ENCODE measurements at regions not wholly inside any gene's neighbourhood (a gene's known extent, or its start where the extent isn't known, plus 50 kb on each side); places are given as distances from the start of the nearest gene placed in this dataset.

DNA sequence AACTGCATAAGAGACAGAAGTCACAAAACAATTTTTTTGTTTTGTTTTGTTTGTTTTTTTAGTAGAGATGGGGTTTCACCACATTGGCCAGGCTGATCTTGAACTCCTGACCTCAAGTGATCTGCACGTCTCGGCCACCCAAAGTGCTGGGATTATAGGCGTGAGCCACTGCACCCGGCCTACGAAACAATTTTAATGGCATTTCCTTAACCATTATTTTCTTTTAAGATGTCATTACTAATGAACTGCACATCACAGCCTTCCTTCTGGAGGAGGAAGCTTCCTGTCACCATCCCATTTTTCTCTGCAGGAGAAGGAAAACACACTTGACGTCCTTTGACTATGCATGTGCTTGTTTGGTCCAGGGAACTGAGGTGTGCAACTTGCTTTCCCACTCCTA, 125.3 kb upstream of the AKIRIN2 start:
- no peak overlapping the region for H3K4me3 ChIP-seq (ENCODE audit: low read length)
- no peak overlapping the region for H3K27ac ChIP-seq (ENCODE audit: low read depth, low read length)
- no peak overlapping the region for H3K9ac ChIP-seq (ENCODE audit: low read depth, low read length)
- WGBS, result 94% methylated on average over 6 of the region's 6 CpGs
- H3K9me3 ChIP-seq (ENCODE audit: insufficient read depth, low read depth, low read length), result no peaks in the 10 kb centered on the region
- H3K36me3 ChIP-seq (ENCODE audit: insufficient read depth, low read length), result no peaks in the 10 kb centered on the region
- H3K4me1 ChIP-seq (ENCODE audit: insufficient read depth, low read length), result no peaks in the 10 kb centered on the region
- no peaks in the 10 kb centered on the region for H3K27me3 ChIP-seq (ENCODE audit: insufficient read depth, low read length)

DNA sequence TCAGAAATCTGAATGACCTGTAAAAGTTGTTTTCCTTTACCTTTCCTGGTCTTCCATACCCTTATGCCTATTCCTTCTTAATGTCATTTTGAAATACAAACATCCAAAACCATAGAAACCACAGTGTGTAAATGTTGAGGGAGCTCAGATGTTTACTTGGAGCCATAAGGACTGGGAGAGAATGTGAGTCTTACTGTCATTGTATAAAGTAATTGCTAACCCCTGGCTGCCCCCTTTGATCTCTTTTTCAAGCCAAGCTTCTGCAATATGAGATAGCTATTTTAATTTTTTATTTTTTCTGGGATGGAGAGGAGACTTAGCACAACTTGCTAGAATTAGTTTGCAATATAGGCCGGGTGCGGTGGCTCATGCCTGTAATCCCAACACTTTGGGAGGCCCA, 124.4 kb upstream of the AKIRIN2 start:
- Histone ChIP-seq H3K27me3 (ENCODE audit: insufficient read depth, low read length) (no peaks in the 10 kb centered on the region), H3K36me3 (ENCODE audit: insufficient read depth, low read length) (no peaks in the 10 kb centered on the region), H3K9ac (ENCODE audit: low read depth, low read length) (no peak overlapping the region), H3K4me3 (ENCODE audit: low read length) (no peak overlapping the region), H3K9me3 (ENCODE audit: insufficient read depth, low read depth, low read length) (no peaks in the 10 kb centered on the region), H3K27ac (ENCODE audit: low read depth, low read length) (no peak overlapping the region), H3K4me1 (ENCODE audit: insufficient read depth, low read length) (no peaks in the 10 kb centered on the region)
- WGBS, result 98% methylated on average over 2 of the region's 2 CpGs

DNA sequence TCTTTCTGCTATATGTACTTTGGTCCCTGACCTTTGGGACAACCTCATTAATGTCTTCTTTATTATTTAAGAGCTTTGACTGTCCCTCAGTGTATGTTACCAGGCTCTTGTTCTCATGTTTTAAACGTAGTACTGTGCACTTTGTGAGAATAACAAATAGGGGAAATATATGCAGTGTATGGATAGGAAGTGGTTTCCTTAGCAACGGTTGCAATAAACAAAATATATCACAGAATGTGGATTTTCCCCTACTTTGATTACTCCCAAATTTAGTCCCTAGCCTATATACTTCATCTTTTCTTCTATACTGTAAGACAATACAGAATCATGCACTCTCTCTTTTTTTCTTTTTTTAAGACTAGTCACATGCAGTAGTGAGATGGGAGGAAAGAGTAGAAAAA, 123.8 kb upstream of the AKIRIN2 start:
- no peaks in the 10 kb centered on the region for H3K27me3 ChIP-seq (ENCODE audit: insufficient read depth, low read length)
- 90% methylated on average over 2 of the region's 2 CpGs for WGBS
- no peak overlapping the region for H3K27ac ChIP-seq (ENCODE audit: low read depth, low read length)
- no peaks in the 10 kb centered on the region for H3K4me1 ChIP-seq (ENCODE audit: insufficient read depth, low read length)
- H3K9me3 ChIP-seq (ENCODE audit: insufficient read depth, low read depth, low read length), result no peaks in the 10 kb centered on the region
- H3K9ac ChIP-seq (ENCODE audit: low read depth, low read length), result no peak overlapping the region
- no peak overlapping the region for H3K4me3 ChIP-seq (ENCODE audit: low read length)
- no peaks in the 10 kb centered on the region for H3K36me3 ChIP-seq (ENCODE audit: insufficient read depth, low read length)

DNA sequence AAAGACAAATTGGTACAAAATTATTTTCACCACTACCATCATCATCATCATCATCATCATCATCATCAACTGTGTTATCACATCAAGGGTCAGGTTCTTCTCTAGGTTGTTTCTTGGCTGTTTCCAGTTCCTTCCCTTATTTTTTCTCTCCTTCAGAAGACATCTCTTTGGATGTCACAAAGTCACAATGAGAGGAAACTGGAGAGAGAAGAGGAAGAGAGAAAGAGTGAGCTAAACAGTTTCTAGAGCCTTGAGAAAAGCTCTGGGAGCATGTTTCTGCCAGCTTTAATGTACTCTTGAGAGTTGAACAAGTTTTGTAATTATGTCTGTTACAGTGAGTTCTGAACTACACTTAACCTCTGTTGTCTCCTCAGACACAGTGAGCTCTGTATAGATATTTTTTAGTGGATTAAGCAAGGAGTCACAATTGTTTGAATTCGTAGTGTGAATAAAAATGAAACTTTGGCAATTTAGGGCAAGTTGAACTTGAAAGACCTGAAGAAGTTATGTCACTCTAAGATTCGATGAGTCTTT, 123.0 kb upstream of the AKIRIN2 start:
- Histone ChIP-seq H3K9me3 (ENCODE audit: insufficient read depth, low read depth, low read length) (no peaks in the 10 kb centered on the region), H3K4me1 (ENCODE audit: insufficient read depth, low read length) (no peaks in the 10 kb centered on the region), H3K9ac (ENCODE audit: low read depth, low read length) (no peak overlapping the region), H3K27ac (ENCODE audit: low read depth, low read length) (no peak overlapping the region), H3K27me3 (ENCODE audit: insufficient read depth, low read length) (no peaks in the 10 kb centered on the region), H3K36me3 (ENCODE audit: insufficient read depth, low read length) (no peaks in the 10 kb centered on the region), H3K4me3 (ENCODE audit: low read length) (no peak overlapping the region)
- WGBS, result 95% methylated on average over 2 of the region's 2 CpGs

DNA sequence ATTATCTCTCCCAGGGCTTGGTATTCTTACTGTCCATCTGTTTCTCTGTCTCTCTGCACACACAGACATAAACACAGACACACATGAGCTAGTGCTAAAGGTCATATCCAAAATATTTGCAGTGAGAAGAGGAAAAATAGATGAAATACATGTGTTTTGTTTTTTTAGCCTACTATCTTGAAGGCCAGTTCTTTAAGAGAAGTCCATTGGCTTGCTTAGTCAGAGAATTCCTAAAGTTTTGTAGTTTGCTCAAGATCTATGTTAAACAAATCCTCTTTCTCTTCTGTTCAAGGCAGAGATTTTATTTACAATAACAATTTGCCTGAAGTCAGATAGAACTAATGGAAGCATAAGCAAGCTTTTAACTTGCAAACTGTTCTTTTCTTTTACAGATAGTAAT, 120.0 kb upstream of the AKIRIN2 start:
- H3K27ac ChIP-seq (ENCODE audit: low read depth, low read length), result no peak overlapping the region
- no peaks in the 10 kb centered on the region for H3K36me3 ChIP-seq (ENCODE audit: insufficient read depth, low read length)
- H3K27me3 ChIP-seq (ENCODE audit: insufficient read depth, low read length), result no peaks in the 10 kb centered on the region
- H3K4me1 ChIP-seq (ENCODE audit: insufficient read depth, low read length), result no peaks in the 10 kb centered on the region
- H3K9me3 ChIP-seq (ENCODE audit: insufficient read depth, low read depth, low read length), result no peaks in the 10 kb centered on the region
- H3K4me3 ChIP-seq (ENCODE audit: low read length), result no peak overlapping the region
- no peak overlapping the region for H3K9ac ChIP-seq (ENCODE audit: low read depth, low read length)

DNA sequence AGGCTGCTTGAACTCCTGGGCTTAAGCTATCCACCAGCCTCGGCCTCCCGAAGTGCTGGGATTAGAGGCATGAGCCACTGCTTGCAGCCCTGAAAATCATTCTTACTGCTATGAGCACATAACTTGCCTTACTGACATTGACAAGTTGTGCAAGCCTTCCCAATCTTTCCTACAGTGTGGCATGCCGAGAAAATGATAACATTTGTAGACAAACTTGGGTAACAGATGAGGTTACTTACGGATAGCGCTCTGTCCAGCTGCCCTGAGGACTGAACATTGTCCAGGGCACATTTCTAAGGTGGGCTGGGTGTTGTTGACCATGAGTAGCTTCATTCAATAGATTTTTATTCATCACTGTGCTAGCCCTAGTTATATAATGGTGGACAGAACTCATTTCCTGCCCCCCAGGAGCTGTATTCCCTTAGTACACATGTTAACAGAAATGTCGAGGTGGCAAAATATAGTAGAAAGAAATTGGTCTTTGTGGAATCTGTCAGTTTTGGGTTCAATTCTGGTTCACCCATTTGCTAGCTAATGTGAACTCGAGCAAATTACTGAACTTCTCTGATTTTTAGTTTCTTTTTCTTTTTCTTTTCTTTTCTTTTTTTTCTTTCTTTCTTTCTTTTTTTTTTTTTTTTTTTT, 118.4 kb upstream of the AKIRIN2 start:
- no peaks in the 10 kb centered on the region for H3K27me3 ChIP-seq (ENCODE audit: insufficient read depth, low read length)
- H3K9me3 ChIP-seq (ENCODE audit: insufficient read depth, low read depth, low read length), result no peaks in the 10 kb centered on the region
- H3K36me3 ChIP-seq (ENCODE audit: insufficient read depth, low read length), result no peaks in the 10 kb centered on the region
- H3K27ac ChIP-seq (ENCODE audit: low read depth, low read length), result no peak overlapping the region
- H3K4me3 ChIP-seq (ENCODE audit: low read length), result no peak overlapping the region
- H3K4me1 ChIP-seq (ENCODE audit: insufficient read depth, low read length), result no peaks in the 10 kb centered on the region
- H3K9ac ChIP-seq (ENCODE audit: low read depth, low read length), result no peak overlapping the region
- WGBS, result 97% methylated on average over 7 of the region's 7 CpGs

DNA sequence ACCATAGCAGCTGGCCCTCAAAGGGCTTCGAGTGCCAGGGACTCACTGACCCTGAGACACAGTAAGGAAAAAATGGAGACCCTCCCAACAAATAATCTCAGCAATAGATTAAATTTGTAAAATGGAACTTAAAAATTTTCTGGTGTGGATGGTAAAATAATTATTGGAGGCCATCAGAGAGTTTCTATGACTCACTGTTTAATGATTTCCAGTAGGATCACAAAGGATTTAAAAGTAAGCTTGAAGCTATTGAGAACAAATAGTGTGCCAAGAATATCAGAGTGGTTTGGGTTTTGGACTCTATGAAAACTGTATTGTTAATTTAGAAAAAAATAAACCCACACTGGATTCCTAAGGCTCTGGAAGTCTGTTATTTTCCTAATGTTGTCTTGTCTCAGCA, 115.2 kb upstream of the AKIRIN2 start:
- H3K9ac ChIP-seq (ENCODE audit: low read depth, low read length), result no peak overlapping the region

DNA sequence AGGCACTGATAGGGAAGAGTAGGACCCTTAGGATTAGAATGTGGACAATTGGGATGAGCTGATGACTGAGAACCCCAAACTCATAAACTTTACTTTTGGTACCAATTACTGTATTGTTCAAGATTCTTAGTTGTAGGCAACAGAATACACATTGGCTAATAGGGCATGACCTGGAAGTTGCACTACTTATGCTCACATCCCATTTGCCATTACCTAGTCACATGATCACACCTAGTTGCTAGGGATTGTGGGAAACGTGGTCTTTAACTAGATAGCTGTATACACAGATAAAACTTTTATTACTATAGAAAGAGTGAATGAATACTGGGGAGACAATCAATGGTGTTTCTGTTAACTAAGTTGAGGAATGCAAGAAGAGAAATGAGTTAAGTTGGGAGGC, 113.4 kb upstream of the AKIRIN2 start:
- no peaks in the 10 kb centered on the region for H3K4me1 ChIP-seq (ENCODE audit: insufficient read depth, low read length)
- H3K9ac ChIP-seq (ENCODE audit: low read depth, low read length), result no peak overlapping the region
- H3K27me3 ChIP-seq (ENCODE audit: insufficient read depth, low read length), result no peaks in the 10 kb centered on the region
- no CpG with 5 or more reads among the region's 1 CpG for WGBS
- H3K27ac ChIP-seq (ENCODE audit: low read depth, low read length), result no peak overlapping the region
- no peaks in the 10 kb centered on the region for H3K9me3 ChIP-seq (ENCODE audit: insufficient read depth, low read depth, low read length)
- H3K4me3 ChIP-seq (ENCODE audit: low read length), result no peak overlapping the region
- H3K36me3 ChIP-seq (ENCODE audit: insufficient read depth, low read length), result no peaks in the 10 kb centered on the region

More for the DNA sequence above, 115.2 kb upstream of the AKIRIN2 start:
- Histone ChIP-seq H3K36me3 (ENCODE audit: insufficient read depth, low read length) (no peaks in the 10 kb centered on the region), H3K4me3 (ENCODE audit: low read length) (no peak overlapping the region), H3K27ac (ENCODE audit: low read depth, low read length) (no peak overlapping the region), H3K27me3 (ENCODE audit: insufficient read depth, low read length) (no peaks in the 10 kb centered on the region), H3K4me1 (ENCODE audit: insufficient read depth, low read length) (no peaks in the 10 kb centered on the region), H3K9me3 (ENCODE audit: insufficient read depth, low read depth, low read length) (no peaks in the 10 kb centered on the region)
- 80% methylated on average over 1 of the region's 1 CpG for WGBS

DNA sequence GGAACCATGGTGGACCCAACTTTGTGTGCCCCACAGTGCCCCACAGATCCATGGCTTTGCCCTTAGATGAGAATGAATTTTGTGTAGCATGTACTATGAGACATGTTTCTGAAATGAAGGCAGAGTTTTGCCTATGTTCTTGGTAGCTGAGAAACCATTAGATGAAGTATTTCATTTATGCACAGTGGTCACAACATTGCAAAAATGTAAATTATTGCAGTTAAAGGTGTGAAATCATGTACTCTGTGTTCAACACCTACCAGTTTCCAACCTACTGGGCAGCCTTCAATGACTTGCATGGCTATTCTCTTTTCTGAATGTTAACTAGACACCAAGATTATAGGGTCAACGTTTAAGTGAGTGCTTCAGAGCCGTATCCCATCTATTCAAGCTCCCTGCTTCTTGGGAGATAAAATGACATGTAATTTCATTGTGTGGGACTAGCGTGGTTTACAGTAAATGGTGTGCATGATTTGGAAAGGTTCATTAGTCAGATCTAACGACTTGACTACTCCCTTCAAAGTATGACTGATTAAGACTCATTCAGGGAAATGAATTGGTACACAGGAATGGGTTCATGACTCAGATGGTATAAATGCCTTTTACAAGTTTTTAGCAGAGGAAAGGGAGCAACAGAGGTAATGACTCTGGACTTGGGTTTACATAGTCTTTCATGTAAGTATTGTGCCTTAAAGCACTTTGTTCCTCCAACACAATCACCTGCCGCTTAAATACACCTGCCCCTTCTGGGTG, 106.1 kb upstream of the AKIRIN2 start:
- no peaks in the 10 kb centered on the region for H3K4me1 ChIP-seq (ENCODE audit: insufficient read depth, low read length)

DNA sequence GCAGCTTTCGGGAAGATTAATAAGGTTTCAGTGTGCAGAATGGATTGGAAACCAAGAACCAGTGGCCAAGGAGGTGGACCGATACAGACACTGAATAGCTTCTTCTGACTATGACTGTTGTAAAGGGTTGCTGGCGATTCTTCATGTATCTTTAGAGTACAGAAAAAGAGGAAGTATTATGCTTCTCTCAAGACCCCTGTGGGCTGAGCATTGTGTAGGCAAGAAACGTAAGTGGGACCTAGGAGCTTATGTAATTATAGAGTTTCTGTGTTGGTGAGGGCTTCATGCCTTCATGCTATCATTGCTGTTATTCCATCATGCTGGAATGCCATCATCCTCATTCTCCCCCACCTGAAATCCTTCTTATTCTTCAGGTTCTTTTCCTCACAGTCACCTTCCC, 105.4 kb upstream of the AKIRIN2 start:
- no peaks in the 10 kb centered on the region for H3K27me3 ChIP-seq (ENCODE audit: insufficient read depth, low read length)
- no peaks in the 10 kb centered on the region for H3K9me3 ChIP-seq (ENCODE audit: insufficient read depth, low read depth, low read length)
- H3K4me3 ChIP-seq (ENCODE audit: low read length), result no peak overlapping the region
- no peak overlapping the region for H3K27ac ChIP-seq (ENCODE audit: low read depth, low read length)
- H3K4me1 ChIP-seq (ENCODE audit: insufficient read depth, low read length), result no peaks in the 10 kb centered on the region
- H3K9ac ChIP-seq (ENCODE audit: low read depth, low read length), result no peak overlapping the region
- WGBS, result 91% methylated on average over 4 of the region's 4 CpGs
- H3K36me3 ChIP-seq (ENCODE audit: insufficient read depth, low read length), result no peaks in the 10 kb centered on the region

More for the DNA sequence above, 106.1 kb upstream of the AKIRIN2 start:
- H3K36me3 ChIP-seq (ENCODE audit: insufficient read depth, low read length), result no peaks in the 10 kb centered on the region
- WGBS, result 96% methylated on average over 4 of the region's 5 CpGs
- no peak overlapping the region for H3K4me3 ChIP-seq (ENCODE audit: low read length)
- H3K9me3 ChIP-seq (ENCODE audit: insufficient read depth, low read depth, low read length), result no peaks in the 10 kb centered on the region
- H3K9ac ChIP-seq (ENCODE audit: low read depth, low read length), result no peak overlapping the region
- H3K27me3 ChIP-seq (ENCODE audit: insufficient read depth, low read length), result no peaks in the 10 kb centered on the region
- no peak overlapping the region for H3K27ac ChIP-seq (ENCODE audit: low read depth, low read length)

DNA sequence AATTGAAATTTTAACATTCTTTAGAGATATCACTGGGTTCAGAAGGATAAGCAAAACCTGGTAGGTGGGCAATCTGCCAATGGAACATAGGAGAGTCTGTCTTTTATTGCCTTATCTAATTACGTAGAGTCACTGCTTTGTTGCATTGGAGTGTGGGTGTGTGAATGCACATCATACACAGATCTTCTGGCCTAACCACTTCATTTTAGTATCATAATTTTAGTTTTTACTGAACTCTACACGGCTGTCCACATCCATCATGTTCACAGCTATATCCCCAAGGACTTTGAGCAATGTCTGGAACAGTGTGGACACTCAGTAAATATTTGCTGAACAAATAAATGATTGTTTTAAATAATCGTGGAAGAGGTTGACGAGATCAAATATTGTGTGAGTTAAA, 104.6 kb upstream of the AKIRIN2 start:
- H3K27ac ChIP-seq (ENCODE audit: low read depth, low read length), result no peak overlapping the region
- H3K4me1 ChIP-seq (ENCODE audit: insufficient read depth, low read length), result no peaks in the 10 kb centered on the region
- H3K27me3 ChIP-seq (ENCODE audit: insufficient read depth, low read length), result no peaks in the 10 kb centered on the region
- no peak overlapping the region for H3K4me3 ChIP-seq (ENCODE audit: low read length)
- 89% methylated on average over 3 of the region's 4 CpGs for WGBS
- no peak overlapping the region for H3K9ac ChIP-seq (ENCODE audit: low read depth, low read length)
- H3K9me3 ChIP-seq (ENCODE audit: insufficient read depth, low read depth, low read length), result no peaks in the 10 kb centered on the region
- H3K36me3 ChIP-seq (ENCODE audit: insufficient read depth, low read length), result no peaks in the 10 kb centered on the region

All from HUES64 (cell line).